ENCODE measurements at regions not wholly inside any gene's neighbourhood (a gene's known extent, or its start where the extent isn't known, plus 50 kb on each side); places are given as distances from the start of the nearest gene placed in this dataset.

- DNase-seq (ENCODE audit: low spot score) = no peak
- no peak overlapping the region for H3K27ac ChIP-seq (ENCODE audit: low read depth, low read length, poor library complexity, severe bottlenecking)
- TF ChIP-seq, protein P1, sequence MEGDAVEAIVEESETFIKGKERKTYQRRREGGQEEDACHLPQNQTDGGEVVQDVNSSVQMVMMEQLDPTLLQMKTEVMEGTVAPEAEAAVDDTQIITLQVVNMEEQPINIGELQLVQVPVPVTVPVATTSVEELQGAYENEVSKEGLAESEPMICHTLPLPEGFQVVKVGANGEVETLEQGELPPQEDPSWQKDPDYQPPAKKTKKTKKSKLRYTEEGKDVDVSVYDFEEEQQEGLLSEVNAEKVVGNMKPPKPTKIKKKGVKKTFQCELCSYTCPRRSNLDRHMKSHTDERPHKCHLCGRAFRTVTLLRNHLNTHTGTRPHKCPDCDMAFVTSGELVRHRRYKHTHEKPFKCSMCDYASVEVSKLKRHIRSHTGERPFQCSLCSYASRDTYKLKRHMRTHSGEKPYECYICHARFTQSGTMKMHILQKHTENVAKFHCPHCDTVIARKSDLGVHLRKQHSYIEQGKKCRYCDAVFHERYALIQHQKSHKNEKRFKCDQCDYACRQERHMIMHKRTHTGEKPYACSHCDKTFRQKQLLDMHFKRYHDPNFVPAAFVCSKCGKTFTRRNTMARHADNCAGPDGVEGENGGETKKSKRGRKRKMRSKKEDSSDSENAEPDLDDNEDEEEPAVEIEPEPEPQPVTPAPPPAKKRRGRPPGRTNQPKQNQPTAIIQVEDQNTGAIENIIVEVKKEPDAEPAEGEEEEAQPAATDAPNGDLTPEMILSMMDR (conservative IDR thresholded peaks at IDR 0.05; ENCODE audit: low read depth, low read length) = no peak
- TF ChIP-seq EZH2 (IDR thresholded peaks at IDR 0.05; ENCODE audit: borderline replicate concordance, low read depth, low read length, poor library complexity, severe bottlenecking) = no peak
- no peak overlapping the region for H3K4me3 ChIP-seq (ENCODE audit: low read depth, low read length, poor library complexity, severe bottlenecking)
- peaks cover 2% of the 10 kb centered on the region for H3K9me3 ChIP-seq (ENCODE audit: low read depth, low read length, poor library complexity, severe bottlenecking)
- ChIA-PET POLR2A (ENCODE audit: low non-redundant PET) (no interaction called here), CTCF (no interaction called here)
- no peaks in the 10 kb centered on the region for H3K4me1 ChIP-seq (ENCODE audit: insufficient read depth, low read length, poor library complexity, severe bottlenecking)
- H3K36me3 ChIP-seq (ENCODE audit: insufficient read depth, low read length, poor library complexity, severe bottlenecking) = no peaks in the 10 kb centered on the region
- no TSS peak for BruUV-seq (replicated peaks)
- intact Hi-C loops (cut with micrococcal nuclease; ENCODE audit: unreplicated experiment) = no loop called here
- H3K27me3 ChIP-seq (replicated peaks; ENCODE audit: insufficient read depth, low read depth, low read length, poor library complexity) = no peaks in the 10 kb centered on the region
These were observed 1095.7 kb downstream of the FLRT2 start for GRCh38 chr14:86625637-86626036.

- no peaks in the 10 kb centered on the region for H3K9me3 ChIP-seq (ENCODE audit: low read depth, low read length, poor library complexity, severe bottlenecking)
- no peaks in the 10 kb centered on the region for H3K27me3 ChIP-seq (replicated peaks; ENCODE audit: insufficient read depth, low read depth, low read length, poor library complexity)
- no peaks in the 10 kb centered on the region for H3K4me1 ChIP-seq (ENCODE audit: insufficient read depth, low read length, poor library complexity, severe bottlenecking)
- H3K4me3 ChIP-seq (ENCODE audit: low read depth, low read length, poor library complexity, severe bottlenecking) = no peak overlapping the region
- no peaks in the 10 kb centered on the region for H3K36me3 ChIP-seq (ENCODE audit: insufficient read depth, low read length, poor library complexity, severe bottlenecking)
- H3K27ac ChIP-seq (ENCODE audit: low read depth, low read length, poor library complexity, severe bottlenecking) = no peak overlapping the region
- DNase-seq (ENCODE audit: low spot score) = no peak
- BruUV-seq (replicated peaks) = no TSS peak
- no peak for TF ChIP-seq EZH2 (IDR thresholded peaks at IDR 0.05; ENCODE audit: borderline replicate concordance, low read depth, low read length, poor library complexity, severe bottlenecking)
- TF ChIP-seq, protein P1 (conservative IDR thresholded peaks at IDR 0.05; ENCODE audit: low read depth, low read length) = no peak
- intact Hi-C loops (cut with micrococcal nuclease; ENCODE audit: unreplicated experiment) = no loop called here
- ChIA-PET POLR2A (ENCODE audit: low non-redundant PET) (no interaction called here), CTCF (no interaction called here)
These were observed 1089.8 kb downstream of the FLRT2 start for GRCh38 chr14:86619726-86620125.

DNA sequence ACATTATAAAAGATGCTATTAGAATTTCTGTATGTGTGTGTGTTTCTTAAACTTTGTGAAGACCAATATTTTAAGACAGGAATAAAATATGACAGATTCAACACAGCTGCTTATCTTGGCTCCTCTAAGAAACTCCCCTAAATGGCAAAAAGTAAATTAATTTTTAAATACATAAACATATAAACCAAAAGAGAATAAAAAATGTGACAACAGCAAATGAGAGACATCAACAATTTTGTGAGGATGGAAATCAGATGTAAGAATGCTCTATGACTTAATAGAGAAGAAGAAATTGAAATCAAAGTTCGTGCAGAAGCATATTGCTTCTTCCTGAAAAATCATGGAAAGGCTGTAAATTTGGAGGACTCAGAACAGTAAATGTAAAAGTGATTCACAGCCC, 1083.8 kb downstream of the FLRT2 start:
- Histone ChIP-seq H3K9me3 (ENCODE audit: low read depth, low read length, poor library complexity, severe bottlenecking) (no peaks in the 10 kb centered on the region), H3K36me3 (ENCODE audit: insufficient read depth, low read length, poor library complexity, severe bottlenecking) (no peaks in the 10 kb centered on the region), H3K4me3 (ENCODE audit: low read depth, low read length, poor library complexity, severe bottlenecking) (no peak overlapping the region), H3K27me3 (replicated peaks; ENCODE audit: insufficient read depth, low read depth, low read length, poor library complexity) (no peaks in the 10 kb centered on the region), H3K27ac (ENCODE audit: low read depth, low read length, poor library complexity, severe bottlenecking) (no peak overlapping the region), H3K4me1 (ENCODE audit: insufficient read depth, low read length, poor library complexity, severe bottlenecking) (no peaks in the 10 kb centered on the region)
- ChIA-PET POLR2A (ENCODE audit: low non-redundant PET) (no interaction called here), CTCF (no interaction called here)
- intact Hi-C loops (cut with micrococcal nuclease; ENCODE audit: unreplicated experiment) = no loop called here
- TF ChIP-seq EZH2 (IDR thresholded peaks at IDR 0.05; ENCODE audit: borderline replicate concordance, low read depth, low read length, poor library complexity, severe bottlenecking) = no peak
- TF ChIP-seq, protein P1 (conservative IDR thresholded peaks at IDR 0.05; ENCODE audit: low read depth, low read length) = no peak
- no peak for DNase-seq (ENCODE audit: low spot score)
- BruUV-seq (replicated peaks) = no TSS peak
